CMK (cell line): ENCODE measurements at regions not wholly inside any gene's neighbourhood (a gene's known extent, or its start where the extent isn't known, plus 50 kb on each side); places are given as distances from the start of the nearest gene placed in this dataset.
"Not testable (repeated sequence)": the region's sequence is repeated elsewhere in the genome, so short reads cannot be mapped to it uniquely, and the experiment has no call there.

Experiments used
- DNase-seq: peaks from one replicate; pipeline ENCODE4 v3.0.0-alpha.2; 2010; ENCODE audit warnings: low read depth

DNA sequence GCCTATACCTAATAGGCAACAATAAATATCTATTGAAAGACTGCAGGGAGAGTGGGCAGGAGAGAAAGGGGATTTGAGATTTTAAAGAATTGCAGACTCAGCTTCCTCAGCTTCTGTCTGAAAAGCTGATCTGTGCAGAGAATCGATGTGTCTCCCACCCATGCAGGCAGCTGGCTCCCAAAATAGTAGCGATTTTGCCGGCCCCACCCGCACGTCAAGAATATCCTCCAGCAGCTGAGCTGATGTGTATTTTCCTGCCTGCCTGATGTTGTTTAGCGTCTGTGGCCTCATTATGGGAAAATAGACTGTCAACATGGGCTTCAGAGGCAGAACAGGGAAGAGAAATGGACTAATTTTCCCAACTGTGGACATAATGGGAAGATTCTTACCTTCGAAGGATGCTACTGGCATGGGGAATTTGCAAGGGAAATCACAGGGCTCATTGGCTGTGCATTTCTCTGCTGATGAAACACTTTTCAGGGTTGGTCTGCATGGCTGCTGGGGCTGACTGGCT, 699.8 kb downstream of the PTPRU start:
- no peak for DNase-seq

DNA sequence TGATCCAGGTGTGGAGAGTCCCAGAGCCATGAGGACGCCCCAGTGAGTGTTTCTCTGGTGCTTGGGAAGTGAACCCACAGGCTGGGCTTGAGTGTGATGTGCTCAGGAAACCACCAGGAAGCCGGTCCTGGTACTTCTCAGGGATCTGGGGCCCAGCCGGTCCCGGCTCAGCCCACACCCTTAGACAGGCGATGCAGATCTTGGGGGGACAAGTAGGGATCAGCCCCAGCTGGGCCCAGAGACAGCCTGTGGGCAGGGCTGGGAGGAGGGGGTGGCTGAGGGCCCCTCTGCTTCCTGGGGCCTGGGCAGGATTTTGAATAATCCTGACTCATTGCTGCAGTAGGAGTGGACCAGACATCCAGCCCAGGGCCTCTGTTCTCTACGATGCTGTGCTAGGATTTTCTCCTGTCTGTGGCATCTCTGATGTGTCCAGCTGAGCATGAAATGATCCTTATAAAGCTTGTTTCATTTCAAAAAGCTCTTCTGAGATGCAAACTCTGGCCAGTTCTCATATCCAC, 698.0 kb downstream of the PTPRU start:
- no peak for DNase-seq

DNA sequence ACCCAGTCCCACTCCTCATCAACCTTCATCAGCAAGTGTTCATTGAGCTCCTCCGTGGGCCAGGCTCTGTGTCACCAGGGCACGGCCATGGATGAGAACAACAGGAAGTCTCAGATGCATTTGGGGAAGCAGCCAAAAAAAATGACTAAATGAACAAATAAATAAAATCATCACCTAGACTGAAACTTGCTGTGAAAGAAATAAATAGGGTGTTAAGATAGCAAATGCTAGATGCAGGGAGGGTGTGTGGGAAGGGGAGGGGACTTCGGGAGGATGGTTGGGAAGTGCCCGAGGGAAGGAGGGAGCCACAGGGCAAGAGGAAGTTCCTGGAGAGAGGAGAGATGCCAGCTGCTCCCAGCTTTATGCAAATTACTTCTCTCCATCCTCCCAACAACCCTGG, 696.7 kb downstream of the PTPRU start:
- DNase-seq: no peak

DNA sequence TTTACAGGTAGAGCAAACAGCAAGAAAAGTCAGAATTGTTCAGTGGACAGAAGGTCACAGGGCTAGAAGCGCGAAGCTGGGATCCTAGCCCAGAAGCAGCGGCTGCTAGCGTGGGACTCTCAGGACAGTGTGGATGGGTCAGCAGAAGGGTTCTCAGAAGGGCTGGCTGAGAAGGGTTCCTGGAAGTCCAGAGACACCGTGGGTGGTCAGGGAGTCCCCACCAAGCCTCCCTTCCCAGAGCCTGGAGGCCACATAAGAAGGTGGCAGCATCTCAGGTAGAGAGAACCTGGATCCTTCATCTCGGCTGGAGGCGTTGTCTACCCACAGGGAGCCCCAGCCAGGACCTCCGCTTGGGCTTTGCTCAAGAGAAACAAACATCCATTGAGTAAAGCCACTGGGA, 696.3 kb downstream of the PTPRU start:
- no peak for DNase-seq

DNA sequence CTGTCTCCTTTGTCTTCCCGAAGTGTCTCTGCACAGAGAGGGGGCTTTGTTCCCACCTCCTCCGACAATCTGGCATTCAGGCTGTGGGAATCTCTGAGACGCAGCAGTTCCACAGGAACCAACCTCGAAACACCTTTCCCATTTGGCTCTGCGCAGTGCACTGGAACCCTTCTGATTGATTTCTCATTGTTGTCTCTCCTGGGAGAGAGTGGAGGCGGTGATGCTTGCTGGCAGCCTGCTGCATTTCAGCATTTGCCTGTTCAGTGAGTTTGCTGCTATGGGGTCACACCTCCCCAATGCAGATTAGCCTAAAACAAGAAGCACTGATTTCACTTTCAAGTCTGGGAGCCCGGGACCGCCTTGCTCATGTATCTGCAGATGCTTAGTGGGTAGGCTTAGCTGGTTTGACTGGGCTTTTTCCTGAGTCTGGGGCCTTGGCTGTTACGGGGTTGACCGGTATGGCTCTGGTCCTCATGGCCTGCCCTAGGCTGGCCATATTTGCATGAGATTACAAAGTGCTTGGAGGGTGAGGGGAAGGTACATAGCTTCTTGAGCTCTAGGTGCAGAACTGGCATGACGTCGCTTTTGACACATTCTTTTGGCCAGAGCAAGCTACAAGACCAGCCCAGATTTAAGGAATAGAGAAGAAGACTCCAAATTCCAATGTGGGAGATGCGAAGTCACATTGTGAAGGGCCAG, 695.3 kb downstream of the PTPRU start:
- no peak for DNase-seq

DNA sequence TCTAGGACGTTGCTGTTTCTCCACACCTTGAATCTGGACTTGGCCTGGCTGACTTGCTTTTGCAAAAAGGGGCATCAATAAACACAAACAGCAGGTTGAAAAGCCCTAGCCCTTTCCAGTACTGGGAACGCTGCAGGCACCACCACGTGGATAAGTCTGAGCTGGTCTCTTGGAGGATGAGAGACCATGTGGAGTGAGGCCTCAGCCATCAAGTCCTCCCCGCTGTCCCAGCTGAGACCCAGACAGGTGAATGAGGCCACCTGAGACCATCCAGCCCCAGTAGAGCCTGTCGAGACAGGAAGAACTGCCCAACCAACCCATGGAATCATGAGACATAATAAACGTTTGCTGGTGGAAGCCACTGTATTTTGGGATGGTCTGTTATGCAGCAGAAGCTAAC, 688.7 kb downstream of the PTPRU start:
- no peak for DNase-seq

DNA sequence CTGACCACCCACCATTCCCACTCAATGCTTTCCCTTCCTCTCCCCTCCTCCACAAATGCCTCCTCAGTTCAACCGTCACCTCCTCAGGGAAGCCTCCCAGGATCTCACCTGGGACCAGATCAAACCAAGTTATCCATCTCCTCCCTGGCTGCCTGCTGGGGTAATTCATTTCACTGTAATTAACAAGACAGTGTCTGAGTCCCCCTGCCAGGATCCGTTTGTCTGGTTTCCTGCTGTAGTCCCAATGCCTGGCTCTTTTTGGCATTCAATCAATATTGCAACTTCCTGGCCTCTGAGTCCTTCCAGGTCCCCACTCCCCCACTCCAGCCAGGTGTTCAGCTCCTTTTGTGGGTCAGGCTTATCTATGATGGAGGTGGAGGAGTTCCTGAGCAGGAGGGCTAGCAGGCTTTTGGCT, 687.7 kb downstream of the PTPRU start:
- DNase-seq: no peak

DNA sequence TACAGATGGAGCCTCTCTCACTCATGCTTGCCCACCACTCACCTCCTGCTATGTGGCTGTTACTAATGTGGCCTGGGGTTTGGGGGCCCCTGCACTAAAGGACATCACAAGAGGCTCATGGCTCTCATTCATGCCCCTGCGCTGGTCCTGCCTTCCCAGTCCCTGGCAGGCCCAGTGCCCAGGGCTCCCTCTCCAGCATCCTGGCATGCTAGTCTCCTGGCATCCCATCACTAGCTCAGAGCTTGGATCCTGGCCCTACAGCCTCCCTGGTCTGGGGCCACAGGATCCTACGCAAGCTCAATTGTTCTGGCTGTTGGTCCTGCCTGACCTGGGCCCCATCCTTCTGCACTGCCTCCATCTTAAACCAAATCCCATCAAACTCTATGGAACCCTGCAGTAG, 685.4 kb downstream of the PTPRU start:
- no peak for DNase-seq

DNA sequence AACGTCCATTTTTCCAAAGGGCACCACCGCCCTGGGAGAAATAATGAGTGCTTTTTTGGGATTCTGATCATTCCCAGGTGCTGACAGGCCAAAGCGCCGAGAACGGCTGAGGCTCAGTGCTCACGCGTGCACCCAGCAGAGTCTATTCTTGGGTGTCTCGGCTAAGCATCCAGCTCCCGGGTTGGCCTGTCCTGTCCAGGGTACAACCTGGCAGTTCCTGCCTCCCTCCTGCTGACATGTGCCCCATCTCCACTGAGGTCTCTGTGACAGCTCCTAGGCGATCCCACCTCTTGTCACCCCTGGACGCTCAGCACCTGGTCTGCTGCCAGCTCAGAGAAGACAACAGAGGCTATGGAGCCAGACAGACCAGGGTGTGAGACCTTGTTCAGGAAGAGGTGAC, 684.5 kb downstream of the PTPRU start:
- DNase-seq: no peak

DNA sequence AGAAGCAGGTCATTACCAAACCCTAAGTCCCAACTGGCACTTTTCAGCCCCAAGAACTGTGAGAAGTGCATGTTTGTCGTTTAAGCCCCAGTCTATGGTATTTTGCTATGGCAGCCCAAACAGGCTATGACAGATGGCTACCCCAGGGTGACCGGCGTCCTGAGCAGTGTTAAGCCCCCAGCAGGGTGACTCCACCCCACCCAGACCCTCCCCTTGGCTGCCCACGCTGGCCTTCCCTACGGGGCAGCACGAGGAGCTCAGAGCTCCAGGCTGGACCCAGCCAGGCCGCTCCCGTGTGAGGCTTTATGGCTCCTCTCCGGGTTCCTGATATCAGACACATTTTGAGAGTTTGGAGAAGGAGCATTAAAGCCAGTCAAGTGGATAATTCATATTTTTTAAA, 684.0 kb downstream of the PTPRU start:
- DNase-seq: no peak

DNA sequence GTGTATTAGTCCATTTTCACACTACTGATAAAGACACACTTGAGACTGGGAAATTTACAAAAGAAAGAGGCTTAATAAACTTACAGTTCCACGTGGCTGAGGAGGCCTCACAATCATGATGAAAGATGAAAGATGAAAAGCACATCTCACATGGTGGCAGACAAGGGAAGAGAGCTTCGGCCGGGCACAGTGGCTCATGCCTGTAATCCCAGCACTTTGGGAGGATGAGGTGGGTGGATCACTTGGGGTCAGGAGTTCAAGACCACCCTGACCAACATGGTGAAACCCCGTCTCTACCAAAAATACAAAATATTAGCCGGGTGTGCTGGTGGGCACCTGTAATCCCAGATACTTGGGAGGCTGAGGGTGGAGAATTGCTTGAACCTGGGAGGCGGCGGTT, 682.7 kb downstream of the PTPRU start:
- DNase-seq: not testable (repeated sequence)

DNA sequence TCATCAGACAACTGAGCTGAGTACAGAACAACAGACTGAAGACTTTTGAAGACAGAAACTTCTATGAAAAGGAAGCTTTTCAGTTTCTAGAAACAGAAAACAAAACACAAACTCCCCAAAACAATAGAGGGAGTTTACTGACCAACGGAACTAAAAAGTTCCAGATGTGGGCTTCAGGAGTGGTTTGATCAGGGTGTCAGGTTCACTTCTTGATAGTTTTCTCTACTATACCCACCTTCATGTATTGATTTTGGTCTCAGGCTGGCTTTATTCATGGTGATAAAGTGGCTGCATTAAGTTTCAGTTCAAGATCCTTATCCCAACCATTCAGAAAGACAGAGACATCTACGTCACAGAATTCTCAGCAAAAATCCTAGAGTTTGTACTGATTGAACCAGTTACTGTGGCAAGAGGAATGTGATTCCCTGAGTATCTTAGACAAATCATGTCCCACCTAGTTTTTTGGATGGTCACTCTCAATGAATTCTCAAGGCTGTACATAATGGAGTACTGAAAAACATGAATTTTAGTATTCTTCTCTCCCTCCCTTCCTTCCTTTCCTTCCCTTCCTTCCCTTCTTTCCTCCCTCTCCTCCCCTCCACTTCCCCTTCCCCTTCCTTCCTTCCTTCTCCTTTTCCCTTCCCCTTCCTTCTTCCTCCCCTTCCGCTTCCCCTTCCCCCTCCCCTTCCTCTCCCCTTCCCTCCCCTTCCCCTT, 680.5 kb downstream of the PTPRU start:
- no peak for DNase-seq

DNA sequence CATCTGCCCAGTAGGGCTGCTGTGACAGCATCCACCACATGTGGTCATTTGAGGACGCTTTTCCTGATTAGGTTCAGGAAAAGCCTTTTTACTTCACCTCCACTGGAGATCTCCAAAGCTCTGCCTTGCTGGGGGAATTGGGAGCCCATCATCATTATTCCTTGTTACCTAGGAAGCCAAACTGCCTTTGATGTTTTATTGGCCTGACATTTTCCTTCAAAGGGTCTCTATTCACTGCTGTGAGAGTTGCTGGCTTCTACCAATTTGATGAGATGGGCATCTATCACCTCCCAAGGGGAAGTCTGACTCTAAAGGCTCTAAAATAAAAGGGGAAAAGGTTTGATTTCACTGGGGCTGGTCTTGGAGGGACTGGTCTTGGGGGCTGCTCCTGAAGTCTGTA, 678.6 kb downstream of the PTPRU start:
- DNase-seq: no peak

DNA sequence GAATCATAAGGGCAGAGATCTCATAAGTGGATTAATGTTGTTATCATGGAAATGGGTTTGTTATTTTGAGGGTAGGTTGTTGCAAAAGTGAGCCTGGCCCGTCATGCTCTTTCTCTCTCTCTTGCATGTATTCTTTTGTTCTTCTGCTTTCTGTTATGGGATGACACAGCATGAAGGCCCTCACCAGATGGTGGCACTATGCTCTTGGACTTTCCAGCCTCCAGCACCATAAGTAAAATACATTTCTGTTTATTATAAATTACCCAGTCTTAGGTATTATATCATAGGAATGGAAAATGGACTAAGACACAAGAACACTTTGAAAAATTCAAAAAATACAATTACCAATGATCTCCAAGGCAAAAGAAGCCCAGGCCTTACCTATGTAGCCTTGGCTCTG, 676.1 kb downstream of the PTPRU start:
- DNase-seq: no peak

DNA sequence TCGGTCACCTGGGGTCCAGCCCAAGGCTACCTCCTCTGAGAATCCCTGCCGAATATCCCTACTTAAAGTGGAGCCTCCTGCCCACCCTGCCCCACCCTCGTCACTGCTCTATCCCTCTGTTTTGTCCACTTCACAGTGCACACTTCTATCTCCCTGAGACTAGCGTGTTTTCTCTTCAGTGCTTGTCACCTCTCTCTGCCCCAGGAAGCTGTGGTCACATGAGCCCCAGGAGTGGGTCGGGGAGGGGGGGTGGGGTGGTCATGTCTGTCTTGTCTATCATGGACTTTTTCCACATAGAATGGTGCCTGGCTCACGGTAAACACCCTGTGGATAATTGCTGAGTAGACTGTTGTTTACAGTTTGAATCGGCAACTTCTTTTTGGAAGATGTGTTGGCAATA, 673.6 kb downstream of the PTPRU start:
- no peak for DNase-seq

DNA sequence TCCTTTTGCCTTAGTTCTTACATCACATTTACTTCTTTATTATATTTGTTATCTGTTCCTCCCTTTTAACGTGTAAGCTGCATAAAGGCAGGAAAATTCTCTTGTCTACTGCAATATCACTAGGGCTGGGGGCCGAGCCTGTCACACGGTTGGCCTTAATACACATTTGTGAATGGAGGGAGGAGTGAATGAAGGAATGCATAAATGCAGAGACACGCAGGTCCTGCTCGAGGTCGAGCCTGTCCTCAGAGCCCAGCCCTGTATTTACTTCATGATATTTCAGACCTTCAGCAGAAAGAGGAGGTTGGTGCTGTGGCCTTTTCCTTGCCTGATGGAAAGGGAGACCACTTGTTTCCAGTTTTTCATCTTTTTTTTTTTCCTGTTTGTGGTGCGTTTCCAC, 671.3 kb downstream of the PTPRU start:
- DNase-seq: no peak

DNA sequence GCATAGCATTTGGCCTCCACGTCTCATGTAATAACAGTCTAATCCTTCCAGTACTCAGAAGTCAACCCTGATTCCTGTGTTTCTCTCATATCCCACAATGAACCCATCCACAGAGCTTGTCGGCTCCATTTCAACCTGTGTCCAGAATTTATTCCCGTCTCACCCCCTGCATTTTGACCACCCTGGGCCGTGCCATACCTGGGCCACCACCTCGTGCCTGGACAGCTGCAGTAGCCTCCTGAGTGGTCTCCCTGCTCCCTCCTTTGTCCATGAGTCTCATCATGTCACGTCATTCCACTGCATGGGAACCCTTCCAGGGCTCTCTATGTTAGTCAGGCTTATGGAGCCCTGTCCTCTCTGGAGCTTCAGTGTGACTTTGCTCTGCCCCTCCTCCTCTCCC, 670.6 kb downstream of the PTPRU start:
- no peak for DNase-seq

DNA sequence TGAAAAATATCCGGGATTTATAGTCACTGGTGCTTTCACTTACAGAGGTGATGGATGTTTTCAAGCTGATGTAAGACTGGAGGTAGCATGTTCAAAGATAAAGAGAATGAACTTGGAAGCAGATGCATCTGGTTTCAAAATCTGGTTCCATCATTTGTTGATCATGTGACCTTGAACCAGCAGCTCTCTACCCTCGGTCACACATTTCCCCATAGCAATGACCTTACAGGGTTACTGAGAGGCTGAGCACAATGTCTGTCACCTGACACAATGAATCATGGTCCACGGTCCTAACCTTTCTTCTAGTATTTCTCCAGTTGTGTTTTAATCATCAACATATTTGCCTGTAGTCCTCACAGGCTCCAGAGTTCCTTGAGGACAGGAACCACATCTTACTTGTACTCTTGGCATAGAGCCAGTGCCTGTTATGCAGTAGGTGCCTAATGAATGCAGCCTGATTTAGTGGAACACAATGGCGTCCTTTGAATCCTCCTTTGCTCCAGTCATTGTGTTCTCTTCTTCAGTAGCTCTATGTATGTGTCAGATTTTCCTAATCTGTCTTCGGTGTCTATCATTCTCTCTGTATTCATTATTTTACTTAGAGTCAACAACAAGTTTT, 667.3 kb downstream of the PTPRU start:
- no peak for DNase-seq

DNA sequence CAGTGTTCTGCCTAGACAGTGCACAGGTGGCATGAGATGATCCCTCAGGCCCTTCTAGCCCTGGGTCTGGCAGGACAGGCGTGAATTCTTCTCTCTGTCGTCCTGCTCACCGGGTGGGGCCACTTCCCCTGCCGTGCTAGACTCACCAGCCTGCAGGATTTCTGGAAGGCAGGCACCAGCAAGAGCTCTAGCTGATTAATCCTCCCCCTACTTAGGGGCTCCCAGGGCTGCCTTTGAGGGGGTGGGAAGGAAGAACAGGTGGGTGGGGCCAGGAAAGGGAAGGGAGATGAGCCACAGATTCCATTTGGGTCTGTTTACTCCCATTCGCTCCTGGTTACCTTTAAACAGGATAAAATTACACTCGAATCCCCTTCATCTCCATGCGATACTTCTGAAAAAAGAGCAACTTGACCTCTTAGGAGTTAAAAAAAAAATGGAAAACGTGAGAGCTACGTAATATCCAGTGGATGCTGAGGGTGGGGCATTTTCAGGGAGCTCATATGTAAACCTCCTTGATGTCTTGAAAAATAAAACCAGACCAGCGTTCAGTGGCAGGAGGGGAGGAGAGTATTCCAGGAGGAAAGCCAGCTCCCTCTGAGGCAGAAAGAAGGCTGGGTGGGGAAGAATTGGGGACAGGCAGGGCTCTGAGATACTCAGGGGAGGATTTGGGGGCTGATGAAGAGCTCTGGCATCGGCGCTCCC, 665.5 kb downstream of the PTPRU start:
- no peak for DNase-seq

DNA sequence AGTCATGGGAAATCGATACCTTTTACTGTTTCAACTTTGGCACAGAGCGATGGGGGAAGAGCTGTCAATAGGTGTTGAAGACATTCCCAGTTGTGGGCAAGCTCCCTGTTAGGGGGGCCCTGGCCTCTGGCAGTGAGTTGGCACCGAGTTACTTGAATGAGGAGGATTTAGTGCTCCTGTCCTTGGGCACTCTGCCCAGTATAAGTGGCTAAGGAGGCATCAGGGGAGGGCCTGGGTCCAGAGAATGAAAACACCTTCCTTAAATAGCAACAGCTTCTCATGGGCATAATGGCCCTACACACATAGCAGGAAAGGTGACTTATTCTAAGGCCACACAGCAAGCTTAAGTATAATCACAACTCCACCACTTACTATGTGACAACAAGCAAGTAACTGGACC, 664.4 kb downstream of the PTPRU start:
- DNase-seq: no peak

DNA sequence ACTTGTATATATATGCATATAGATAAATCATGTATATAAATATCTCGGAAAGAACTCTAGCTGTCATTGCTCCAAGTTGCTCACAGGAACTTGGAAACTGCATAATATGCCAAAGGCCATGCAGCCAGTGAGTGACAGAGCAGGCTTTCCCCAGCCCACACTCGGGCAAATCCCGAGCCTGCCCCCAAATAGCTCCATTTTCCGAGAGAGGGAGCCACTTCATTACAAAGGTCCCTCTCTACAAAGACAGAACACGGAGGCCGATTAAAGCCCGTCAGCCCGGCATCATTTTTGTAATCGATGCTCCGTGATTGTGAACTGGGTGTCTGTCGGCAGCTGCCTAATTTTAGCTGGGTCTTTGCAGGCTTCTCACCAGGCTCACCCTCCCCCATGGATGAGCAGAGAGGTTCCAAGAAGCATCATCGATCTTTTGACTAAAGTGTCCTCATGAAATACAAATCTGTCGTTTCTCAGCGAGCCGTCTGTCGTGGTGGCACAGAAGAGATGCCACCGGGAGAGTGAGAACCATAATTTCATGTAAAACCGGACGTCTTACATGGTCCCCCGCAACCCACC, 663.9 kb downstream of the PTPRU start:
- no peak for DNase-seq
